Tibial nerve (tissue), 4 donors: ENCODE measurements at regions not wholly inside any gene's neighbourhood (a gene's known extent, or its start where the extent isn't known, plus 50 kb on each side); places are given as distances from the start of the nearest gene placed in this dataset.
"Not testable (repeated sequence)": the region's sequence is repeated elsewhere in the genome, so short reads cannot be mapped to it uniquely, and the experiment has no call there.

Source experiments
- CTCF ChIP-seq, 5 experiments: fragments of 200-600 bp in 3 of 5; fragments of 450-650 bp in 2 of 5; sonication (generic) in 3 of 5; IDR thresholded peaks; one replicate each; pipeline ENCODE4 v1.5.1; 2016 to 2019; ENCODE audit warnings: antibody characterized with exemption in 5 of 5, mild to moderate bottlenecking in 3 of 5, moderate library complexity in 2 of 5
- EP300 ChIP-seq, 2 donors: sonication (generic); formaldehyde crosslinking; IDR thresholded peaks; one replicate each; pipeline ENCODE4 v1.6.1; 2017; ENCODE audit warnings: antibody characterized with exemption in 2 of 2, mild to moderate bottlenecking in 1 of 2
- POLR2A ChIP-seq, 2 donors: fragments of 450-650 bp; IDR thresholded peaks; one replicate each; pipeline ENCODE4 v1.6.1; 2017; ENCODE audit warnings: antibody characterized with exemption in 2 of 2, mild to moderate bottlenecking in 2 of 2, moderate library complexity in 2 of 2

GRCh38 chr6:139517998-139518555, 143.6 kb upstream of the CITED2 start:
- TF ChIP-seq CTCF, EP300, POLR2A (IDR thresholded peaks at IDR 0.05): not testable (repeated sequence)
